ENCODE measurements at regions not wholly inside any gene's neighbourhood (a gene's known extent, or its start where the extent isn't known, plus 50 kb on each side); places are given as distances from the start of the nearest gene placed in this dataset.

- TF ChIP-seq POLR2AphosphoS5 (IDR thresholded peaks at IDR 0.05) (no peak), CTCF (IDR thresholded peaks at IDR 0.05) (no peak), POLR2A (IDR thresholded peaks at IDR 0.05) (no peak)
These were observed 198.5 kb upstream of the HDAC4 start for GRCh38 chr2:239599299-239599698.
